ENCODE measurements at regions not wholly inside any gene's neighbourhood (a gene's known extent, or its start where the extent isn't known, plus 50 kb on each side); places are given as distances from the start of the nearest gene placed in this dataset.
"Not testable (repeated sequence)": the region's sequence is repeated elsewhere in the genome, so short reads cannot be mapped to it uniquely, and the experiment has no call there.

GRCh38 chr2:8229546-8229986, 452.3 kb upstream of the ID2 start:
- DNase-seq = peak; percentile 87

GRCh38 chr2:8230466-8230865, 451.4 kb upstream of the ID2 start:
- no peak for DNase-seq

- no peak for DNase-seq
Observed at GRCh38 chr2:8231902-8232301, 450.0 kb upstream of the ID2 start.

- peak; percentile 25 for DNase-seq
Observed at GRCh38 chr2:8232871-8233270, 449.0 kb upstream of the ID2 start.

GRCh38 chr2:8234253-8234652, 447.6 kb upstream of the ID2 start:
- DNase-seq = peak; percentile 35

GRCh38 chr2:8234757-8235374, 447.0 kb upstream of the ID2 start:
- peak; percentile 84 for DNase-seq

GRCh38 chr2:8235419-8235818, 446.4 kb upstream of the ID2 start:
- DNase-seq = no peak

GRCh38 chr2:8236391-8236790, 445.5 kb upstream of the ID2 start:
- DNase-seq = no peak

GRCh38 chr2:8238521-8239230, 443.2 kb upstream of the ID2 start:
- DNase-seq = no peak

- DNase-seq = no peak
Observed at GRCh38 chr2:8239531-8240088, 442.2 kb upstream of the ID2 start.

GRCh38 chr2:8241317-8241716, 440.5 kb upstream of the ID2 start:
- DNase-seq = no peak

GRCh38 chr2:8242739-8243138, 439.1 kb upstream of the ID2 start:
- DNase-seq = no peak

- no peak for DNase-seq
Observed at GRCh38 chr2:8243748-8244400, 438.0 kb upstream of the ID2 start.

- DNase-seq = peak; percentile 25
Observed at GRCh38 chr2:8244639-8245038, 437.2 kb upstream of the ID2 start.

GRCh38 chr2:8246137-8246536, 435.7 kb upstream of the ID2 start:
- no peak for DNase-seq

GRCh38 chr2:8247905-8248622, 433.8 kb upstream of the ID2 start:
- DNase-seq = no peak

GRCh38 chr2:8248623-8248957, 433.3 kb upstream of the ID2 start:
- DNase-seq = no peak

- DNase-seq = no peak
Observed at GRCh38 chr2:8249141-8249540, 432.7 kb upstream of the ID2 start.

GRCh38 chr2:8249769-8250168, 432.1 kb upstream of the ID2 start:
- DNase-seq = no peak

- not testable (repeated sequence) for DNase-seq
Observed at GRCh38 chr2:8250290-8250689, 431.6 kb upstream of the ID2 start.

GRCh38 chr2:8251291-8251690, 430.6 kb upstream of the ID2 start:
- no peak for DNase-seq

GRCh38 chr2:8251856-8252255, 430.0 kb upstream of the ID2 start:
- no peak for DNase-seq

GRCh38 chr2:8252997-8253694, 428.7 kb upstream of the ID2 start:
- no peak for DNase-seq
